ENCODE measurements at regions not wholly inside any gene's neighbourhood (a gene's known extent, or its start where the extent isn't known, plus 50 kb on each side); places are given as distances from the start of the nearest gene placed in this dataset.

DNA sequence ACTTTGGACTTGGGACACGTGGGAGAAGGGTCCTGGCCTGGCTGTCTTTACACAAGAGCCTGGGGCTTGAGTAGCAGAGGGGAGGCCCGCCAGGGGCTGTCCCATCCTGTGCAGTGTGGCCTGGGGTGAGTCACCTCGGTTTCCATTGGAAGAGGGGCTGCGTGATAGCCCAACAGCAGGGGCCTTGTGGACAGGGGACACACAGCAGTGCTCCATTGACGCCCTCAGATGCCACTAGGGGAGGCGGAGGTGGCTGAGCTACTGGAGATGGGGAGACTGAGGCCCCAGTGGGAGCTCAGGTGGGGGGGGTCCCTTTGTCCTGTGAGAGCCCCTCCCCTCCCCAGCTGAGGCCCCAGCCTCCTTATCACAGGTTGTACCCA lies 50.0 kb upstream of the RNU6ATAC start:
- no peak for DNase-seq (ENCODE audit: low read depth)

DNA sequence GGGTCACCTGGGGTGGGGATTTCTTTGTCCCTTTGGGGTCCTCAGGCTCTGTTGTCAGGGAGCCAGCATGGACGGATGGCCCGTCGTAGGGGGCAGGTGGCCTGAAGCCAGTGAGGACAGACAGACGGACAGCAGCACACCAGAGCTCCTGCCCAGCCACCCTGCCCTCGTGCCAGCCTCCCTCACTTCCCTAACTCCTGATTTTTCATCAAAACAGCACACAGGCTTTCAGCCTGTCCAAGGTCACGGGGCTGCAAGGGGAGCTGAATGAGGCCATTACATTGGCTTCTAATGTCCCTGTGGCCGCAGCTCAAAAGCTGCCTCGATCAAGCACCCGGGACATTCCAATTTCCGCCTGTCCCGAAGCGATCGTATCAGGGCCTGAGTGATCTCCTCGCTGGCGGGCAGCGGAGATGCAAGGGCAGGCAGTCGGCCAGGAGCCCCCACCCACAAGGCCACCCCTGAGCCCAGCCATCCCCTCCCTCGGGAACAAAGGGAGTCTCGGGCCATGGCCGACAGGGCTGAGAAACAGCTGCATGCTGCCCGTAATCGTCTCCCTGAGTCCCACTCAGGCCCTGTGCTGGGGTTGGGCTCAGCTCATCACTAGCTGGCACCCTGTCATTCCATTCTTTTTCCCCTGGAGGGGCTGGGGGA lies 50.5 kb upstream of the RNU6ATAC start:
- no peak for DNase-seq (ENCODE audit: low read depth)

DNA sequence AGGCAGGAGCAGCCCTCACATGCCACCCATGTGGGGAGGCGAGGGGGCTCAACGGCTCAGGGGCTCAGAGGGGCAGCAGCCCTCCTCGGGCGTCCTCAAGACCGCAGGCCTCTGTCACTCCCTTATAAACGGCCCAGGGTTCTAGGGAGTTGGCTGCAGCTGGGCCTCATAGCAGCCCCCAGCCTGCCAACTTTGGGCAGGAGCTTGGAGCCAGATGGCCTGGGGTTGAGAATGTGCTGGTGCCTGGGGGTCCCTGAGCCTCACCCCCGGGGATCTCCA lies 51.0 kb upstream of the RNU6ATAC start:
- no peak for DNase-seq (ENCODE audit: low read depth)

DNA sequence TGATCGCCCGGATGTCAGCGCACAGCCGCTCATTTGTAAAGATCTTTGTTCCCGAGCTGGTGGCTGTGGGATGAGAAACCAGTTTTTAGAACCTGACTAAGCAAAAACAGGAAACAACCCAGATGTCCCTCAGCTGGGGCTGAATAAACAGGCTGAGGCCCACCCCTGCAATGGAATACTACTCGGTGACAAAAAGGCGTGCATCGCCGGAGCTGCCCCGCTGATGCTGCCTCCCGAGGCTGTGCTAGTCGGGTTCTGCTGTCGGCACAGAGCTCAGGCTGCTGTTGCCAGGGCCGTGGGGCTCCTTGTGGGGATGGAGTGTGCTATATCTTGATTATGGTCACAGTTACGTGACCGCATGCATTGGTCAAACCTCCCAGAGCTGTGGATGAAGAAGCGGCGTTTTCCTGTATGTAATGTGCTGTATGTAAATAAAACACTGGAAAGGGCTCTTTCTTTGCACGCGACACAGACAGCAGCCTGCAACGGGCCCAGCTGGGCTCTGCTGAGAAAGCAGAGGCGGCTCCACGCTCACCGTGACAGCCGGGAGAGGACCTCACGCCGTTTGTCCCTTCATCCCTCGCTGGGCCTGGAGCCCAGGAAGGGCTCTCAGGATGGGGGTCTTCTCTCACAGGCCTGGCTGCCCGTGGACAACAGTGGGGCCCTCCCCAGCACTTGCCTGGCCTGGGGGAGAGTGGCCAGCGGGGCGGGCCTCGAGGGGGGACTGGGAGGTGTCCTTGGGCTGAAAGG lies 51.5 kb upstream of the RNU6ATAC start:
- peak; percentile 15 for DNase-seq (ENCODE audit: low read depth)

DNA sequence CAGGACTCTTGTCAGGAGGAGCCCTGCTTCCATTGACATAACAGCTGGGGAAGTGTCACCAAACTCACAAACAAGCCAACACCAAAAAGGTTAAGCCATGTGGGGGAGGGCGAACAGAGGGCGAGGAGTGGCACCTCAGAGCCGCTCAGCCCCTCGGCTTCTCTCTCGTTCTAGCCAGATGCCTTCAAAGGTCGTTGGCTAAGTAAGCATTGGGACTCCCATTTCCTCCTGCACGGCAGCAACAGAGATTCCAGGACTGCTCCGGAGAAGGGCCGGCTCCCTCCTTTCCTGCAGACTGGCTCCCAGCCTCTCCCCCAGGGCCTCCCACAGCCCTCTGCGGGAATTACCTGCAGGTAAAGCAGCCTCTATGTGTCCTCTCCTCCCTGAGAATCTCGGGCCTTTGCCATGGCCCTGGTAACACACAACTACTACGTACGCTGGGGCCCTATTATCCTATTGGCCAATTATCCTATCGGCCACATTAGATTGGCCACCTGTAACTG lies 52.1 kb upstream of the RNU6ATAC start:
- no peak for DNase-seq (ENCODE audit: low read depth)

DNA sequence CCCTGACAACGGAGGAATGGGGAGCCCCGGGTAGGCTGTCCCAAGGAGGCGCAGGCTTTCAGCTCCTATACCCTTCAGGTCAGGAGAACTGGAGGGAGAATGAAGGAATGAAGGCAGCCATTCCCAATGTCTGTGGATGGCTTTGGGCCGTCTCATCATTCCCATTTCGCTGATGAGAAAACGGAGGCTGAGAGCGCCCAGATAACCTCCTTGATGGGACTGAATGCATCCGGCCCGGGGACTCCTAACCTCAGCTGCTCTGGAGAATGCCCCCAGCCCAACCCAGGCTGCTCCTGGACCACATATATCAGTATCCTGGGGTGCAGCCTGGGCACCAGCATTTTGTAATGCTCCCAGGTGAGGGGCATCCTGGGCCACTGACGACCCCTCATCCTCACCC lies 52.6 kb upstream of the RNU6ATAC start:
- no peak for DNase-seq (ENCODE audit: low read depth)

DNA sequence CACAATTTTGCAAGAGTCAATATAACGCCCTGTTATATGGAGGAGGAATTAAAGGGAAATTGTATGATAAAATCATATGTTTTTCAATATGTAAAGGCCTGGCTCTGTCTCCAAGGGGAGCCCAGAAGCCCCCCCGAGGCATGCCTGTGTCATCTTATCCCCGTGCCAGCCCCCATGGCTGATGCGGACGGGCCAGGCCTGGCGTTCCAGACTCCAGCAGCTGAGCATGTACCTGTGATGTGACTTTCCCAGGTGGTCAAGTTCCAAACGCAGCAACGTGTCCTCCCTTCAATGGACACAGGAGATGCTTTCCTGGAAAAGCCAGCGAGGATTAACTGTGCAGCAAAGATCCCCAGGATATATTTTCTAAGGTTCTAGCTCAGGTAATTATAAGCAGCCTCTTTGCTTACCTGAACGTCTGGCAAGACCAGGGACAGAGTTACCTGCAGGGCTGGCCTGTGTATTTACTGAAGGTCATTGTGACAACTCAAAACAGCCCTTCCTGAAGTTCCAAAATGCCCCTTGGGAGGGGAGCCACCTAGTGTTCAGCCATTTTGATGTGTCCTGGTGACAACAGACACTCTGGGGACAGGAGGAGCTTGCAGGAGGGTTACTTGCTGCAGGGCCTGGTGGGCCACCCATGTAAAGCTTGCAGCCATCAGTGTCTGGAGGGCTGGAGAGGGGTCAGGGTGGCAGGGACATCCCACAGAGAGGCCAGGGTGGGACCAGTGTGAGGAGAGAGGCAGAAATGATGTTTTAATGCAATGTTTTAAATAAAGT lies 53.3 kb upstream of the RNU6ATAC start:
- DNase-seq (ENCODE audit: low read depth): no peak

DNA sequence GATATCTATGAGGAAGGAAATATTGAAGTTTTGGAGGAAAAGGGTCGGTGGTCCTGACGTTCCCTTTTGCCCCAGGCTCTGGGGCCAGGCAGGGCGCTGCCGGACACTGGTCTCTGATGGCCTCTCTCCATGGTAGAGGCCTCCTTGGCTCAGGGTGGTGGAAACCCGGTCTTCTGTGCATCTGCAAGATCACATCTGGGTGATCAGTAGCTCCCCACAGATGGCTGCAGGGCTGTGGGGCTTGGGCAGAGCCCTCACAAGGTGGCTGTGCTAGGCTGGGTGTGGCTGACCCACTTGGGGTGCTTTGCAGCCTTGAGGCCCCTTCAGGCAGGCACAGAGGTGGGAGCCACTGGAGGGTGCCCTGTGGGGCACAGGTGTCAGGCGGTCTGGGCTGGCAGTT lies 53.9 kb upstream of the RNU6ATAC start:
- no peak for DNase-seq (ENCODE audit: low read depth)

DNA sequence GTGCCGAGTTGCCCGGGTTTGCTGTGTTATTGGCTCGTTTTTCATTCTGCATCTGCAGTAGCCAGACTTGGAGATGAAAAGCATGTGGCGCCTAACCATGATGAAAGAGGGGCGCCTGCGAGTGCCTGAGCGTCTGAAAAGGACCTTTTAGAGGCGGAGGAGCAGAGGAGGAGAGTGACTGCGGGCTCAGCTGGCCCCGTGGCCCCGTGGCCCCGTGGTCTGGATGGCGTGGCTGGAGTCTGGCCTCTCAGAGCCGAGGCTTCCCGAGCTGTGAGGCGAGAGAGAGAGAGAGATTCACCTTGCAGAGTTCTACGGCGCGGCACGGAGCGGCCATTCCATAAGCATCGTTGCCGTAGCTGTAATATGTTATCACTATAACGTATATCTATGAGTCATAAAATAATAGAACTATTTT lies 55.3 kb upstream of the RNU6ATAC start:
- no peak for DNase-seq (ENCODE audit: low read depth)

DNA sequence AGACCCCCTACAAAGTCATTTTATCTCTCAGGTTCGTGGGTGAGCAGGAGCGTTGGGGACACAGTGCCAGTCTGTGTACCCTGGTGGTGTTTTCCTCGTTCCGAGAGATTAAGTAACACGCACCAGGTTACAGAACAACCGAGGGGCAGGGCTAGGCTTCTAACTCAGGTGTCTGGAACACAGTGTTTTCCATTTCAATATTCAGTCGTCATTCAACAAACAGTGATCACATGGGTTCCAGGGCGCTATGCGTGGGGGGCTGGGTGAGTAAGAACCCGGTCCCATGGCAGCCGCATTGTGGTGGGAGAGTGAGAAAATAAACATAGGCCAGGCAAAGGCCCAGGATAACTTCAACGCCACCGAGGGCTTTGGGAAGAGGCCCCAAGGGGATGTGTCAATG lies 55.9 kb upstream of the RNU6ATAC start:
- DNase-seq (ENCODE audit: low read depth): no peak

DNA sequence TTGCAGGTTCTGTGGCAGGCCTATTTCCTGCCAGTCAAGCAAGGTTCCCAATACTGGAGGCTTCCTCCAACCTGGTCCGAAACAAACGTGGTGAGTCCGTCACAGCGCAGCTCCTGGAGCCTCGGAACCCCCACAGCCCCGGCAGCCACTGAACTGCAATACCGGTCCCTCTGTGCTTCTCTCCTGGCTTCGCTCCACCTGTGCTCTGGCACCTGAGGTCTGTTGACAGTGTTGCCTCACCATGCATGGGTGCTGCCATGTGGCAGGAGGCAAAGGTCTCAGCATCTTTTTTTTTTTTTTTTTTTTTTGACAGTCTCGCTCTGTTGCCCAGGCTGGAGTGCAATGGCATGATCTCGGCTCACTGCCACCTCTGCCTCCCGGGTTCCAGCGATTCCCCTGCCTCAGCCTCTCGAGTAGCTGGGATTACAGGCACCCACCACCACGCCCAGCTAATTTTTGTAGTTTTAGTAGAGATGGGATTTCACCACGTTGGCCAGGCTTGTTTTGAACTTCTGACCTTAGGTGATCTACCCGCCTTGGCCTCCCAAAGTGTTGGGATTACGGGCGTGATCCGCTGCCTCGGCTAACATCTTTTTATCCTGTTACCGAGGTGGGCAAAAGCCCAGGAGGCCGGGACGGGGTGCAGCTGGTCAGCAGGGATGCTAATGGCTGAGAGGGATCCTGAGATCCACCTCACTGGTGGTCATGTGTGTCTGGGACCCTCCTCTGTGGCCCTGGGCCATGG lies 57.1 kb upstream of the RNU6ATAC start:
- no peak for DNase-seq (ENCODE audit: low read depth)

DNA sequence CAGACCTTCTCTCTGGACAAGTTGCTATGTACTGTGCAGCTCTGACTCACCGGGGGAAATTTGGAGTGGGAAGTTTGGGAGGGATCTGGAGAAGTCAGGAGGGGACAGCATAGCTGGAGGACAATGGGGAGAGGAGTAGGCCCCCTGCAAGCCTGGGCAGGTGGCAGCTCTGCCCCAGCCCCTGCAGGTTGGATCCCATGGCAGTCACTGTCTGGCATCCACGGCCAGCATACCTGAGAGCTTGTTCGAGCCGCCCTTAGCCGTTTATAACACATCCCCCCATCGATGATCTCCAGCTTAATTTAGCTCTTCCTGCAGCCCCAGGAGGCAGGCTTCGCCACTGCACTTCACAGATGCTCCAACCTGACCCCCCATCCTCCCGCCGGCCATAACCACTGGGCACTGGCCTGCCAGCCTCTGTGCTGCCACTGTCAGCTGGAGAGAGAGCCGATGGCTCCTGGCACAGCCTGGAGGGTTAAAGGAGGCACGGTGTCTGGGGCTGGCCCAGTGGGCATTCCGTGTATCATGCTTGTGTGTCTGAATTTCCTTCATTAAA lies 57.7 kb upstream of the RNU6ATAC start:
- DNase-seq (ENCODE audit: low read depth): no peak

DNA sequence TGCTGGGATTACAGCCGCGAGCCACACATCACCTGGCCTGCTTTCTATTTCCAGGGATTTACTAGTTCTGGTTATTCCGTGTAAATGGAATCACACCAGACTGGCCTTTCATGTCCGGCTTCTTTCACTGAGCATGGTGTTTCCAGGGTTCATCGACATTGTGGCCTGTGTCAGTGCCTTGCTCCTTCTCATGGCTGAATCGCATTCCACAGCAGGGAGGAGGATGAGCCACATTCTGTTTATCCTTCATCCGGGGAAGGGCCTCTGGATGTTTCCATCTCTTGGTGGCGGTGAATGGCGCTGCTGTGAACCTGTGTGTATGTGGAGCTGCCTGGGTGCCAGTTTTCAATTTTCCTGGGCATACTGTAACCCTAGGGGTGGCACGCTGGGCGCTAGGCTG lies 58.7 kb upstream of the RNU6ATAC start:
- no peak for DNase-seq (ENCODE audit: low read depth)

DNA sequence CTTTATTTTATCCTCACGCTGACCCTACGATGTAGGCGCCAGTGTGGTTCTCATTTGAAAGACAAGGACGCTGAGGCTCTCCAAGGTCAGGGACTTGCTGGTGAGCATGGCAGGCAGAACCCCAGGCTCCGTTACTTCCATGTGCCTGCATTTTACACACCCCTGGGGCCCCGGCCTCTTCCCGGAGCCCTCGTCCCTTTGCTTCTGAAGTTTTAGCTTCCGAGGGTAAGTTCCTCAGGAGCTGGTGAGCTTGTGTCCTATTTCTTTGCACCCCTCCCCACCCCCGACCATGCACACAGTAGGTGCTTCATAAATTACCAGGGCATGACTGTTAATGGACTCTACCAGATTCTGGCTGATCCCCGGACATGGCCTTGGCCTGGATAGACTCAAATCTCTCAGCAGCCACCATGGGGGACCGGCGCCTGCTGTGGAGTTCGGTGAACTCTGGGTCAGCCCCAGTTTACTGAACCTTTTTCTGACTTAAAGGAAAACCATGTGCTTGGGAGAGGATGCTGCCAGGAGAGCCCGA lies 59.3 kb upstream of the RNU6ATAC start:
- DNase-seq (ENCODE audit: low read depth): no peak

DNA sequence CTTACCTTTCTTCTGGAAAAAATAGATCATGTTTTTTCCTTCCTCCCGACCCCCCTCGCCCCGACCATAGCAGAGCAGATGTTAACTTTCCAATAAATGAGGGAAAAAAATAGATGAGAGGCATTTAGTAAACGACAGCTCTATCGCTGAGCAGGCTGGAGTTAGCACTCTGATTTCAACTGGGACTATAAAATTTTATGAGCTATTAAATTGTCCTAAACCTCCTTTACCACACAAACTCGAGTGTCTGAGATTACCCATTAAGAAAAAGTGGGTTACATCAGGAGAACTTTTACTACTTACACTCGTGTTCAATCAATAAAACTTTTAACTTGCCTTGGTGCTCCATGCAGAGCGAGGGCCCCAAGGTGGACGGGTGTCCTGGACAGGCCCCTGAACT lies 59.8 kb upstream of the RNU6ATAC start:
- DNase-seq (ENCODE audit: low read depth): no peak

DNA sequence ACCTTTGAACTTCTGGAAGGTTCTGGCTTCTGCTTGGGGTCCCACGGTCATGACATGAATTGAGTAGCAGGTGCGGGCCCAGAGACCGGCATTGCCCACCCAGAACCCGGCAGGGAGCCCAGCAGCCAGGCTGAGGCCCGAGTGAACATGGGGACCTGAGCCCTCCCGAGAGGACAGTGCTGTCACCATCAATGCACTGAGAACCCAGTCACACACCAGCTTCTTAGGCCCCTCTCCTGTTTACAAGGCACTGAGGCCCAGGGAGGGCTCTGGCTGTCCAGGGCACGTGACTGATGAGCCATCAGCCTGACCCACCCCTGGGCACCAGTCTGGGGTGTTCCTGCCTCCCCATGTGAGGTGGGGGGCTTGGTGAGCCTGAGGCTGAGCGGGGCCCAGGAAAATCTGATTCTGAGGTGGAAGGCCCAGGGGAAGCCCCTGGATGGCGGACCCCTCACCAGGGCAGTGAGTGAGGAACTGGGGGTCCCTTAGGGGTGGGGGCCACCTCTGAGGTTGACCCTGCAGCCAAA lies 60.3 kb upstream of the RNU6ATAC start:
- no peak for DNase-seq (ENCODE audit: low read depth)

DNA sequence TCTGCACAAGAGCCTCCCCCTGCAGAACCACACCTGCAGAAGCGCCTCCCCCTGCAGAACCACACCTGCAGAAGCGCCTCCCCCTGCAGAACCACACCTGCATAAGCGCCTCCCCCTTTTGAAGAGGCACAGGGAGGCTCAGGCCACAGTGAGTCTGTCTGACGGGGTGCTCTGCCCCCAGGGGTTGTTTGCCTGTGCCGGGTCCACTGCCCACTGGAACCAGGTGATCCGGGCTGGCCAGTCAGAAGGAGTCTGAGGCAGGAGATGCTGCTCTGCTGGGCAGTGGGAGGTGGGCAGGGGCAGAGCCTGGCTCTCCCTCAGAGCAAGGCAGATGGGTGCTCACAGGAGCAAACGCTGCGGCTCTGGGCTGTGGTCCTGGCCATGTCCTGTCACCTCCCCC lies 60.8 kb upstream of the RNU6ATAC start:
- no peak for DNase-seq (ENCODE audit: low read depth)

DNA sequence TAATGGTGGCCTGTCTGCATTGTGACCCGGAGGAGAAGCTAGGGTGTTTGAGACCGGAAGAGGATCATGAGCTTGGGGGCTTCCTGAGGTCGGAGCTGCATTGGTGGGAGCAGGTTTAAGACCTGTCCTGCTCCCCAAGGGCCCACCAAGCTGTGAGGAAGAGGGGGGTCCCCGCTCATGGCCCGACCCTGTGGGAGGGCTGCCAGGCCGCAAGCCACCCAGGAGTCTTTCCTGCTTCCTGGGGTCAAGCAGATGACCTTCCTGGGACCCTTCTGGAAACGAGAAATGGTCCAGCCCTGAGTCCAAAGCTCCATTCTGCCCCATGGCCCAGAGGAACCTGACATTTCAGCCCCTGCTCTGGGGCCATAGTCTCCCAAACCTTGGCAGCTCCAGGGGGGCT lies 61.5 kb upstream of the RNU6ATAC start:
- no peak for DNase-seq (ENCODE audit: low read depth)

DNA sequence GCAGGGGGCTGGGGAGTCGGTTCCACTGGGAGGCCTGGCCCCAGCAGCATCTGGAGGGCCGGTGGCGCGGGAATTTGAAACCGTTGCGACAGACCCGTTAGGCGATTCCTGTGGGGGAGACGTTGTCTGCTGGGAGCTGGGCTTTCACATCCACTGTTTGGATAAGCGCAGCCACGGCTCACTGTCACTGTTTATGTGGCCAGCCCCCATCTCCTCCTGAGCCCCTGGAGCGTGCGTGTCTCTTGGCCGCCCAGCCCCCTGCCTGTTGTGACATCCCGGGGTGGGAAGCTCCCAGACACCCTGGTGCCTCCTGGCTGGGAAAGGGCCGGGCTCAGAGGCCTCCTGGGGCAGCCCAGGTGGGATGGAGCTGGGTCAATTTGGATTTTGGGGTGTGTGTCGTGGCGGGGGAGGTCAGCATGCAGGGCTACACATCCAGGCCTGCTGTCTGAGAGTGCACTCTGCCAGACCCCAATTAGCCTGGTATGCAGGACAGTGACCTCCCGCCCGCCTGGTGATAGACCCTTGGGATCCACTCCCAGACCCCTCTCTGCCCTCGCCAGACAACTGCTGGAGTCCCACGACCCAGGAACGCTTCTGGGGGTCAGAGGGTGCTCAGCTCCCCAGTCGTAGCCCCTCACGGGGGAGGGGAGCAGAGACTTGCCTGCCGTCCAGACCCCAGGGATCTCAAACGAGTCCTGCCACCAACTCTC lies 62.0 kb upstream of the RNU6ATAC start:
- DNase-seq (ENCODE audit: low read depth): peak; percentile 64

DNA sequence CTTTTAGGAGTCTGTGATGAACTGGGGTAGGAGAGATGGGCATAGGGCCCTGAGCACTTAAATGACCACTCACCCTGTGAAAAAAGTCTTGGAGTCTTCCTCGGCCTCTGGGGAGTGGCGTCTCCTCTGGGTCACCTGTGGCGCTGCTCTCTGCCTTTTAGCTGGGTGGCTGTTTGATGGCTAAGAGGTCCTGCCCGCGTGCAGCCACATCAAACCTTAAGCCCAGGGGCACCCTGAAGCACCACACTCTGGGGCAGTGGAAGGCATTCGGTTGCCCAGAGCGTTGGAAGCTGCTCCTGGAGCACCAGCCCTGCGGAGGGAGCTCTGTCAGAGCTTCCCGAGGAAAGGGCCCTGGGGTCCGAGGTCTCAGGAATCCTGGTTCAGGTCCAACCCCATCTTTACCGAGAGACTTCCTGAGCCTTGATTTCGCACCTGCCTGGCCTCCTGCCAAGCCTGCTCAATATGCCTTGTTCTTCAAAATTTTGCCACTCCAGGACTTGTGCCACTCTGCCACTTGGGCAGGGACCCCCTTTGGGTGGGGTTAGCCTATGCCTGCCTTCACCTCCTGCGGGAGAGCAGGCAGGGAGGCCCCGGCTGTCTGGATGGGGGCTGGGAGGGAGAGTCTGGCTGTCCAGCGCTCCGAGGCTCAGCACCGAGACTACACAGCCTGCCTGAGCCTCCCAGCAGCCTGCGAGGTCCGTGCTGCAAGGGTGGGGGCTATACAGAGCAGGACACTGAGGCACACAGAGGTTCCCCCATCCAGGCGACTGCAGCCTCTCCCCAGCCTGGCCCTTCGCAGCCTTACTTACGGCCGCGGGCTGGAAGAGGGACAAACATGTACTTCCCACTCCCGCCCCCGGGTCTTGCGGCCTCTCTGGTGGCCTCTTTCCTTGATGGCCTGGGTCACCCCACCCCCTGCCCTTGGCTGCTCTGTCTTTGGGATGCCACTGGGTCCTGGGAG lies 63.4 kb upstream of the RNU6ATAC start:
- DNase-seq (ENCODE audit: low read depth): no peak

Measured in iris pigment epithelial cell (primary cell).